ENCODE measurements at regions not wholly inside any gene's neighbourhood (a gene's known extent, or its start where the extent isn't known, plus 50 kb on each side); places are given as distances from the start of the nearest gene placed in this dataset.

DNA sequence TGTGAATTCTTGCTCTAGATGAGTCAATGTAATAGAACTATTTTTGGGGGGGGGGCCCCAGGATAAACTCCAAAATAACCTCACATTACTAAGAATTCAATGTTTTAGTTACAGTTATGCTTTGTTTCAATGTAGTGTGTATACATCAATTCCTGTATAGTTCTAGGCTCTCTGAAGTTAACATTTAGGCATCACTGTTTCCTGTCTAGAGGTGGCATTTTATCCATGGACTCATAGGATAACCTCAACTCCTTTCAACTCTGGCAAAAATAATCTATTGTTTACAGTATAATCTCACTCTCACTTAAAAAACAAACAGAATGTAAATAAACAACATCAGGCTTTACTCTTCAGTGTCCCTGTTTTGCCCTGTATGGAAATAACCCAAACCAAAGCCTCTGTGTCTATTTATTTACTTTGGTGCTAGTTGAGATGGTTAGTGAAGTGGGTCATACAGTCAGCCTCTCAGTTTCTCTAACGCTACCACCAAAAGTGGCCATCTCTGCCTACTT is 79.3 kb upstream of the MMADHC start (continued):
- TF ChIP-seq, protein P1, sequence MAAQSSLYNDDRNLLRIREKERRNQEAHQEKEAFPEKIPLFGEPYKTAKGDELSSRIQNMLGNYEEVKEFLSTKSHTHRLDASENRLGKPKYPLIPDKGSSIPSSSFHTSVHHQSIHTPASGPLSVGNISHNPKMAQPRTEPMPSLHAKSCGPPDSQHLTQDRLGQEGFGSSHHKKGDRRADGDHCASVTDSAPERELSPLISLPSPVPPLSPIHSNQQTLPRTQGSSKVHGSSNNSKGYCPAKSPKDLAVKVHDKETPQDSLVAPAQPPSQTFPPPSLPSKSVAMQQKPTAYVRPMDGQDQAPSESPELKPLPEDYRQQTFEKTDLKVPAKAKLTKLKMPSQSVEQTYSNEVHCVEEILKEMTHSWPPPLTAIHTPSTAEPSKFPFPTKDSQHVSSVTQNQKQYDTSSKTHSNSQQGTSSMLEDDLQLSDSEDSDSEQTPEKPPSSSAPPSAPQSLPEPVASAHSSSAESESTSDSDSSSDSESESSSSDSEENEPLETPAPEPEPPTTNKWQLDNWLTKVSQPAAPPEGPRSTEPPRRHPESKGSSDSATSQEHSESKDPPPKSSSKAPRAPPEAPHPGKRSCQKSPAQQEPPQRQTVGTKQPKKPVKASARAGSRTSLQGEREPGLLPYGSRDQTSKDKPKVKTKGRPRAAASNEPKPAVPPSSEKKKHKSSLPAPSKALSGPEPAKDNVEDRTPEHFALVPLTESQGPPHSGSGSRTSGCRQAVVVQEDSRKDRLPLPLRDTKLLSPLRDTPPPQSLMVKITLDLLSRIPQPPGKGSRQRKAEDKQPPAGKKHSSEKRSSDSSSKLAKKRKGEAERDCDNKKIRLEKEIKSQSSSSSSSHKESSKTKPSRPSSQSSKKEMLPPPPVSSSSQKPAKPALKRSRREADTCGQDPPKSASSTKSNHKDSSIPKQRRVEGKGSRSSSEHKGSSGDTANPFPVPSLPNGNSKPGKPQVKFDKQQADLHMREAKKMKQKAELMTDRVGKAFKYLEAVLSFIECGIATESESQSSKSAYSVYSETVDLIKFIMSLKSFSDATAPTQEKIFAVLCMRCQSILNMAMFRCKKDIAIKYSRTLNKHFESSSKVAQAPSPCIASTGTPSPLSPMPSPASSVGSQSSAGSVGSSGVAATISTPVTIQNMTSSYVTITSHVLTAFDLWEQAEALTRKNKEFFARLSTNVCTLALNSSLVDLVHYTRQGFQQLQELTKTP (IDR thresholded peaks at IDR 0.05; ENCODE audit: low read depth in 1 of 2, partially characterized antibody in 2 of 2), result no peak
- TF ChIP-seq SIRT6 (IDR thresholded peaks at IDR 0.05; ENCODE audit: low read depth, low read length), result no peak
- no peak for TF ChIP-seq KLF10 (CRISPR knock-in tag; IDR thresholded peaks at IDR 0.05)
- TF ChIP-seq STAT5A (IDR thresholded peaks at IDR 0.05; ENCODE audit: borderline replicate concordance, low read length), result no peak
- TF ChIP-seq SAFB (IDR thresholded peaks at IDR 0.05; ENCODE audit: borderline replicate concordance, low read depth, low read length), result no peak
- TF ChIP-seq, protein P2, sequence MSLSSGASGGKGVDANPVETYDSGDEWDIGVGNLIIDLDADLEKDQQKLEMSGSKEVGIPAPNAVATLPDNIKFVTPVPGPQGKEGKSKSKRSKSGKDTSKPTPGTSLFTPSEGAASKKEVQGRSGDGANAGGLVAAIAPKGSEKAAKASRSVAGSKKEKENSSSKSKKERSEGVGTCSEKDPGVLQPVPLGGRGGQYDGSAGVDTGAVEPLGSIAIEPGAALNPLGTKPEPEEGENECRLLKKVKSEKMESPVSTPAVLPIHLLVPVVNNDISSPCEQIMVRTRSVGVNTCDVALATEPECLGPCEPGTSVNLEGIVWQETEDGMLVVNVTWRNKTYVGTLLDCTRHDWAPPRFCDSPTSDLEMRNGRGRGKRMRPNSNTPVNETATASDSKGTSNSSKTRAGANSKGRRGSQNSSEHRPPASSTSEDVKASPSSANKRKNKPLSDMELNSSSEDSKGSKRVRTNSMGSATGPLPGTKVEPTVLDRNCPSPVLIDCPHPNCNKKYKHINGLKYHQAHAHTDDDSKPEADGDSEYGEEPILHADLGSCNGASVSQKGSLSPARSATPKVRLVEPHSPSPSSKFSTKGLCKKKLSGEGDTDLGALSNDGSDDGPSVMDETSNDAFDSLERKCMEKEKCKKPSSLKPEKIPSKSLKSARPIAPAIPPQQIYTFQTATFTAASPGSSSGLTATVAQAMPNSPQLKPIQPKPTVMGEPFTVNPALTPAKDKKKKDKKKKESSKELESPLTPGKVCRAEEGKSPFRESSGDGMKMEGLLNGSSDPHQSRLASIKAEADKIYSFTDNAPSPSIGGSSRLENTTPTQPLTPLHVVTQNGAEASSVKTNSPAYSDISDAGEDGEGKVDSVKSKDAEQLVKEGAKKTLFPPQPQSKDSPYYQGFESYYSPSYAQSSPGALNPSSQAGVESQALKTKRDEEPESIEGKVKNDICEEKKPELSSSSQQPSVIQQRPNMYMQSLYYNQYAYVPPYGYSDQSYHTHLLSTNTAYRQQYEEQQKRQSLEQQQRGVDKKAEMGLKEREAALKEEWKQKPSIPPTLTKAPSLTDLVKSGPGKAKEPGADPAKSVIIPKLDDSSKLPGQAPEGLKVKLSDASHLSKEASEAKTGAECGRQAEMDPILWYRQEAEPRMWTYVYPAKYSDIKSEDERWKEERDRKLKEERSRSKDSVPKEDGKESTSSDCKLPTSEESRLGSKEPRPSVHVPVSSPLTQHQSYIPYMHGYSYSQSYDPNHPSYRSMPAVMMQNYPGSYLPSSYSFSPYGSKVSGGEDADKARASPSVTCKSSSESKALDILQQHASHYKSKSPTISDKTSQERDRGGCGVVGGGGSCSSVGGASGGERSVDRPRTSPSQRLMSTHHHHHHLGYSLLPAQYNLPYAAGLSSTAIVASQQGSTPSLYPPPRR (CRISPR knock-in tag; IDR thresholded peaks at IDR 0.05; ENCODE audit: borderline replicate concordance), result no peak
- TF ChIP-seq, protein P3, sequence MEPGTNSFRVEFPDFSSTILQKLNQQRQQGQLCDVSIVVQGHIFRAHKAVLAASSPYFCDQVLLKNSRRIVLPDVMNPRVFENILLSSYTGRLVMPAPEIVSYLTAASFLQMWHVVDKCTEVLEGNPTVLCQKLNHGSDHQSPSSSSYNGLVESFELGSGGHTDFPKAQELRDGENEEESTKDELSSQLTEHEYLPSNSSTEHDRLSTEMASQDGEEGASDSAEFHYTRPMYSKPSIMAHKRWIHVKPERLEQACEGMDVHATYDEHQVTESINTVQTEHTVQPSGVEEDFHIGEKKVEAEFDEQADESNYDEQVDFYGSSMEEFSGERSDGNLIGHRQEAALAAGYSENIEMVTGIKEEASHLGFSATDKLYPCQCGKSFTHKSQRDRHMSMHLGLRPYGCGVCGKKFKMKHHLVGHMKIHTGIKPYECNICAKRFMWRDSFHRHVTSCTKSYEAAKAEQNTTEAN (CRISPR knock-in tag; IDR thresholded peaks at IDR 0.05), result no peak

Data from K562 (cell line).